GM18517 (cell line): ENCODE measurements at regions not wholly inside any gene's neighbourhood (a gene's known extent, or its start where the extent isn't known, plus 50 kb on each side); places are given as distances from the start of the nearest gene placed in this dataset.

Source experiments
- ATAC-seq: cut with Tn5 transposase; IDR thresholded peaks from one replicate; pipeline ENCODE4 v1.9.1; 2021; ENCODE audit warnings: mild to moderate bottlenecking, moderate library complexity; ENCODE audit not compliant: unreplicated experiment

- no peak for ATAC-seq
Observed at GRCh38 chr9:106580546-106580945, 282.4 kb upstream of the ZNF462 start.

GRCh38 chr9:106581973-106582372, 281.0 kb upstream of the ZNF462 start:
- no peak for ATAC-seq

- no peak for ATAC-seq
Observed at GRCh38 chr9:106583751-106584150, 279.2 kb upstream of the ZNF462 start.

- ATAC-seq, result no peak
Observed at GRCh38 chr9:106587042-106587441, 275.9 kb upstream of the ZNF462 start.

- no peak for ATAC-seq
Observed at GRCh38 chr9:106588626-106589025, 274.3 kb upstream of the ZNF462 start.

- ATAC-seq, result no peak
Observed at GRCh38 chr9:106590759-106591505, 272.0 kb upstream of the ZNF462 start.

- ATAC-seq, result no peak
Observed at GRCh38 chr9:106593201-106593600, 269.8 kb upstream of the ZNF462 start.

- no peak for ATAC-seq
Observed at GRCh38 chr9:106596984-106597383, 266.0 kb upstream of the ZNF462 start.

- no peak for ATAC-seq
Observed at GRCh38 chr9:106600955-106601560, 261.9 kb upstream of the ZNF462 start.

GRCh38 chr9:106602344-106602743, 260.6 kb upstream of the ZNF462 start:
- ATAC-seq, result no peak

GRCh38 chr9:106613250-106613737, 249.7 kb upstream of the ZNF462 start:
- ATAC-seq, result no peak

GRCh38 chr9:106615118-106615889, 247.7 kb upstream of the ZNF462 start:
- ATAC-seq, result no peak

GRCh38 chr9:106616026-106616425, 246.9 kb upstream of the ZNF462 start:
- no peak for ATAC-seq

GRCh38 chr9:106616851-106617345, 246.1 kb upstream of the ZNF462 start:
- ATAC-seq, result no peak

- no peak for ATAC-seq
Observed at GRCh38 chr9:106619211-106619610, 243.8 kb upstream of the ZNF462 start.

GRCh38 chr9:106620081-106620480, 242.9 kb upstream of the ZNF462 start:
- no peak for ATAC-seq

- no peak for ATAC-seq
Observed at GRCh38 chr9:106620866-106621265, 242.1 kb upstream of the ZNF462 start.

- ATAC-seq, result no peak
Observed at GRCh38 chr9:106621313-106622163, 241.4 kb upstream of the ZNF462 start.

GRCh38 chr9:106622164-106622487, 240.8 kb upstream of the ZNF462 start:
- no peak for ATAC-seq

- ATAC-seq, result no peak
Observed at GRCh38 chr9:106623558-106623957, 239.4 kb upstream of the ZNF462 start.
